ENCODE measurements at regions not wholly inside any gene's neighbourhood (a gene's known extent, or its start where the extent isn't known, plus 50 kb on each side); places are given as distances from the start of the nearest gene placed in this dataset.
"Not testable (repeated sequence)": the region's sequence is repeated elsewhere in the genome, so short reads cannot be mapped to it uniquely, and the experiment has no call there.

GRCh38 chr15:53891862-53892261 is 86.4 kb upstream of the UNC13C start:
- H3F3A ChIP-seq (ENCODE audit: insufficient read depth, low read length); H3K9ac ChIP-seq (ENCODE audit: low read length); H3K9me2 ChIP-seq (replicated peaks; ENCODE audit: insufficient read depth, low read length); H3K4me3 ChIP-seq (ENCODE audit: low read length); H3K36me3 ChIP-seq (replicated peaks; ENCODE audit: insufficient read depth, low read length); H3K4me2 ChIP-seq (ENCODE audit: low read depth, low read length); H3K9me3 ChIP-seq (replicated peaks; ENCODE audit: insufficient read depth, low read length); H2AFZ ChIP-seq (ENCODE audit: low read length); H3K79me2 ChIP-seq (ENCODE audit: low read length); H4K20me1 ChIP-seq (ENCODE audit: insufficient read depth, low read length); H3K27me3 ChIP-seq (replicated peaks; ENCODE audit: insufficient read depth, low read length); H3K27ac ChIP-seq (ENCODE audit: low read length): not testable (repeated sequence)
- peaks cover 11% of the 10 kb centered on the region for H3K4me1 ChIP-seq (ENCODE audit: low read length)
- TF ChIP-seq, protein P1, sequence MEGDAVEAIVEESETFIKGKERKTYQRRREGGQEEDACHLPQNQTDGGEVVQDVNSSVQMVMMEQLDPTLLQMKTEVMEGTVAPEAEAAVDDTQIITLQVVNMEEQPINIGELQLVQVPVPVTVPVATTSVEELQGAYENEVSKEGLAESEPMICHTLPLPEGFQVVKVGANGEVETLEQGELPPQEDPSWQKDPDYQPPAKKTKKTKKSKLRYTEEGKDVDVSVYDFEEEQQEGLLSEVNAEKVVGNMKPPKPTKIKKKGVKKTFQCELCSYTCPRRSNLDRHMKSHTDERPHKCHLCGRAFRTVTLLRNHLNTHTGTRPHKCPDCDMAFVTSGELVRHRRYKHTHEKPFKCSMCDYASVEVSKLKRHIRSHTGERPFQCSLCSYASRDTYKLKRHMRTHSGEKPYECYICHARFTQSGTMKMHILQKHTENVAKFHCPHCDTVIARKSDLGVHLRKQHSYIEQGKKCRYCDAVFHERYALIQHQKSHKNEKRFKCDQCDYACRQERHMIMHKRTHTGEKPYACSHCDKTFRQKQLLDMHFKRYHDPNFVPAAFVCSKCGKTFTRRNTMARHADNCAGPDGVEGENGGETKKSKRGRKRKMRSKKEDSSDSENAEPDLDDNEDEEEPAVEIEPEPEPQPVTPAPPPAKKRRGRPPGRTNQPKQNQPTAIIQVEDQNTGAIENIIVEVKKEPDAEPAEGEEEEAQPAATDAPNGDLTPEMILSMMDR (IDR thresholded peaks at IDR 0.05; ENCODE audit: low read length), result peak; percentile 41
- DNase-seq, result peak; percentile 25

DNA sequence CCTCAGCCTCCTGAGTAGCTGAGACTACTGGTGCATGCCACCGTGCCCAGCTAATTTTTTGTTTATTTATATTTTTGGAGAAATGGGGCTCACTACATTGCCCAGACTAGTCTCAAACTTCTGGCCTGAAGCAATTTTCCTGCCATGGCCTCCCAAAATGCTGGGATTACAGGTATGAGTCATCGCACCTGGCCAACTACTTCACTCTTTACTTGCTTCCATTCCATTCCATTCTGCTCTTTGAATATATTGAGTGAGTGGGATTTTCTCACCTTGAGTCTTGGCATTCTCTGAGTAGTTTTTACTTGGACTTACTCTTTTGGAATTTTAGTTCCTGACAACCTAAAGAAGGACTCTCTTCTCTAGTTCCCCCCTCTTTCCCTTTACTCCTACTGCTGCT is 93.8 kb upstream of the UNC13C start:
- Histone ChIP-seq H3K27ac (ENCODE audit: low read length) (no peak overlapping the region), H3F3A (ENCODE audit: insufficient read depth, low read length) (no peaks in the 10 kb centered on the region), H4K20me1 (ENCODE audit: insufficient read depth, low read length) (no peaks in the 10 kb centered on the region), H3K79me2 (ENCODE audit: low read length) (no peaks in the 10 kb centered on the region), H3K4me2 (ENCODE audit: low read depth, low read length) (no peak overlapping the region), H3K36me3 (replicated peaks; ENCODE audit: insufficient read depth, low read length) (no peaks in the 10 kb centered on the region), H3K9ac (ENCODE audit: low read length) (no peak overlapping the region), H3K4me1 (ENCODE audit: low read length) (no peaks in the 10 kb centered on the region), H3K9me3 (replicated peaks; ENCODE audit: insufficient read depth, low read length) (no peaks in the 10 kb centered on the region), H2AFZ (ENCODE audit: low read length) (no peak overlapping the region), H3K4me3 (ENCODE audit: low read length) (no peak overlapping the region), H3K27me3 (replicated peaks; ENCODE audit: insufficient read depth, low read length) (no peaks in the 10 kb centered on the region), H3K9me2 (replicated peaks; ENCODE audit: insufficient read depth, low read length) (no peaks in the 10 kb centered on the region)
- DNase-seq, result no peak
- TF ChIP-seq, protein P1 (IDR thresholded peaks at IDR 0.05; ENCODE audit: low read length), result no peak
- no peak for TF ChIP-seq EZH2 (optimal IDR thresholded peaks at IDR 0.05; ENCODE audit: low read depth, low read length)

- Histone ChIP-seq H3F3A (ENCODE audit: insufficient read depth, low read length) (no peaks in the 10 kb centered on the region), H3K4me2 (ENCODE audit: low read depth, low read length) (no peak overlapping the region), H2AFZ (ENCODE audit: low read length) (no peak overlapping the region), H3K4me1 (ENCODE audit: low read length) (no peaks in the 10 kb centered on the region), H3K36me3 (replicated peaks; ENCODE audit: insufficient read depth, low read length) (no peaks in the 10 kb centered on the region), H3K9me3 (replicated peaks; ENCODE audit: insufficient read depth, low read length) (no peaks in the 10 kb centered on the region), H3K27me3 (replicated peaks; ENCODE audit: insufficient read depth, low read length) (no peaks in the 10 kb centered on the region), H3K9me2 (replicated peaks; ENCODE audit: insufficient read depth, low read length) (no peaks in the 10 kb centered on the region), H4K20me1 (ENCODE audit: insufficient read depth, low read length) (no peaks in the 10 kb centered on the region), H3K4me3 (ENCODE audit: low read length) (no peak overlapping the region), H3K9ac (ENCODE audit: low read length) (no peak overlapping the region), H3K79me2 (ENCODE audit: low read length) (no peaks in the 10 kb centered on the region), H3K27ac (ENCODE audit: low read length) (no peak overlapping the region)
- TF ChIP-seq, protein P1 (IDR thresholded peaks at IDR 0.05; ENCODE audit: low read length), result no peak
- TF ChIP-seq EZH2 (optimal IDR thresholded peaks at IDR 0.05; ENCODE audit: low read depth, low read length), result no peak
- no peak for DNase-seq
Measured at GRCh38 chr15:53882311-53882710, 95.9 kb upstream of the UNC13C start.

- Histone ChIP-seq H3K9me2 (replicated peaks; ENCODE audit: insufficient read depth, low read length) (no peaks in the 10 kb centered on the region), H3K79me2 (ENCODE audit: low read length) (no peaks in the 10 kb centered on the region), H3K4me3 (ENCODE audit: low read length) (no peak overlapping the region), H3K27me3 (replicated peaks; ENCODE audit: insufficient read depth, low read length) (no peaks in the 10 kb centered on the region), H3K4me1 (ENCODE audit: low read length) (no peaks in the 10 kb centered on the region), H3K9me3 (replicated peaks; ENCODE audit: insufficient read depth, low read length) (no peaks in the 10 kb centered on the region), H4K20me1 (ENCODE audit: insufficient read depth, low read length) (no peaks in the 10 kb centered on the region), H3K4me2 (ENCODE audit: low read depth, low read length) (no peak overlapping the region), H3K36me3 (replicated peaks; ENCODE audit: insufficient read depth, low read length) (no peaks in the 10 kb centered on the region), H2AFZ (ENCODE audit: low read length) (no peak overlapping the region), H3F3A (ENCODE audit: insufficient read depth, low read length) (no peaks in the 10 kb centered on the region), H3K27ac (ENCODE audit: low read length) (no peak overlapping the region), H3K9ac (ENCODE audit: low read length) (no peak overlapping the region)
- no peak for DNase-seq
- no peak for TF ChIP-seq EZH2 (optimal IDR thresholded peaks at IDR 0.05; ENCODE audit: low read depth, low read length)
- TF ChIP-seq, protein P1 (IDR thresholded peaks at IDR 0.05; ENCODE audit: low read length), result no peak
- no peak for TF ChIP-seq EZH2phosphoT487 (IDR thresholded peaks at IDR 0.05; ENCODE audit: low read length)
Measured at GRCh38 chr15:53880357-53880756, 97.9 kb upstream of the UNC13C start.

Data from MM.1S (cell line).